CD14-positive monocyte (primary cell): ENCODE measurements at regions not wholly inside any gene's neighbourhood (a gene's known extent, or its start where the extent isn't known, plus 50 kb on each side); places are given as distances from the start of the nearest gene placed in this dataset.

ENCODE experiments used
- DNase-seq, 3 donors: peaks; one replicate each; pipeline ENCODE4 v3.0.0-alpha.2; 2011 to 2022
- H2AFZ ChIP-seq: 2 replicates; pipeline ENCODE4 v1.6.0; 2012; ENCODE audit warnings: mild to moderate bottlenecking, low read depth, low read length, inconsistent platforms; ENCODE audit not compliant: insufficient read depth, poor library complexity, severe bottlenecking
- H3K27ac ChIP-seq, 2 donors: 1 replicate in 1 of 2; 2 replicates in 1 of 2; pipeline ENCODE4 v1.5.1; 2012 to 2013; ENCODE audit warnings: low read length in 2 of 2, control low read depth in 1 of 2, inconsistent platforms in 1 of 2, low read depth in 1 of 2, mild to moderate bottlenecking in 1 of 2
- H3K27me3 ChIP-seq, 2 donors: one replicate each; pipeline versions ENCODE4 v1.6.0 to v1.6.1; 2011 to 2013; ENCODE audit warnings: low read length in 2 of 2; ENCODE audit not compliant: control insufficient read depth in 2 of 2, insufficient read depth in 2 of 2
- H3K36me3 ChIP-seq, 2 donors: replicated peaks in 1 of 2; 1 replicate in 1 of 2; 2 replicates in 1 of 2; pipeline versions ENCODE4 v1.5.1 to v1.6.1; 2012 to 2013; ENCODE audit warnings: low read length in 2 of 2, control low read depth in 1 of 2, inconsistent platforms in 1 of 2, mild to moderate bottlenecking in 1 of 2; ENCODE audit not compliant: insufficient read depth in 2 of 2, control insufficient read depth in 1 of 2
- H3K4me1 ChIP-seq, 2 donors: 1 replicate in 1 of 2; 2 replicates in 1 of 2; pipeline versions ENCODE4 v1.5.1 to v1.6.1; 2012 to 2013; ENCODE audit warnings: low read length in 2 of 2, control low read depth in 1 of 2, inconsistent platforms in 1 of 2, mild to moderate bottlenecking in 1 of 2, moderate library complexity in 1 of 2; ENCODE audit not compliant: insufficient read depth in 2 of 2, control insufficient read depth in 1 of 2
- H3K4me2 ChIP-seq: replicated peaks from 2 replicates; pipeline ENCODE3; 2012; ENCODE audit warnings: low read length, moderate library complexity, mild to moderate bottlenecking; ENCODE audit not compliant: poor library complexity, severe bottlenecking; ENCODE audit errors: extremely low read depth
- H3K4me3 ChIP-seq, 3 experiments: fragments of 200-600 bp in 1 of 3; sonication (generic) in 1 of 3; replicated peaks in 1 of 3; 1 replicate in 2 of 3; 2 replicates in 1 of 3; pipeline ENCODE4 v1.5.1; 2011 to 2013; ENCODE audit warnings: low read length in 3 of 3, mild to moderate bottlenecking in 3 of 3, control low read depth in 2 of 3, low read depth in 2 of 3, inconsistent platforms in 1 of 3, moderate library complexity in 1 of 3
- H3K79me2 ChIP-seq: 2 replicates; pipeline ENCODE4 v1.6.0; 2012; ENCODE audit warnings: mild to moderate bottlenecking, control low read depth, inconsistent platforms, low read length, moderate library complexity; ENCODE audit not compliant: insufficient read depth
- H3K9ac ChIP-seq: 2 replicates; pipeline ENCODE4 v1.6.0; 2017; ENCODE audit warnings: low read length, mild to moderate bottlenecking; ENCODE audit not compliant: insufficient read depth, poor library complexity, severe bottlenecking
- H3K9me3 ChIP-seq, 2 donors: replicated peaks in 1 of 2; 1 replicate in 1 of 2; 2 replicates in 1 of 2; pipeline versions ENCODE4 v1.5.1 to v1.6.1; 2012 to 2013; ENCODE audit warnings: low read length in 2 of 2, control low read depth in 1 of 2; ENCODE audit not compliant: control insufficient read depth in 1 of 2, insufficient read depth in 1 of 2
- H4K20me1 ChIP-seq: 2 replicates; pipeline ENCODE4 v1.6.0; 2012; ENCODE audit warnings: mild to moderate bottlenecking, low read length, control low read depth, moderate library complexity; ENCODE audit not compliant: insufficient read depth
- H3K27ac Mint-ChIP-seq, 7 donors: one replicate each; pipeline ENCODE4 v1.8.0; 2020; ENCODE audit warnings: mild to moderate bottlenecking in 7 of 7, mixed read lengths in 7 of 7, moderate library complexity in 6 of 7, inconsistent platforms in 2 of 7
- H3K27me3 Mint-ChIP-seq, 3 donors: one replicate each; pipeline ENCODE4 v1.8.0; 2021 to 2022; ENCODE audit warnings: low read depth in 3 of 3, mild to moderate bottlenecking in 3 of 3, mixed read lengths in 3 of 3, moderate library complexity in 3 of 3, inconsistent platforms in 1 of 3
- H3K36me3 Mint-ChIP-seq, 2 donors: one replicate each; pipeline ENCODE4 v1.8.0; 2020; ENCODE audit warnings: mixed read lengths in 2 of 2, inconsistent platforms in 1 of 2, mild to moderate bottlenecking in 1 of 2
- H3K4me1 Mint-ChIP-seq: one replicate; pipeline ENCODE4 v1.8.0; 2020; ENCODE audit warnings: mild to moderate bottlenecking, mixed read lengths
- H3K4me3 Mint-ChIP-seq, 2 donors: one replicate each; pipeline ENCODE4 v1.8.0; 2020; ENCODE audit warnings: mild to moderate bottlenecking in 2 of 2, mixed read lengths in 2 of 2, moderate library complexity in 1 of 2
- H3K9me3 Mint-ChIP-seq, 7 donors: one replicate each; pipeline ENCODE4 v1.8.0; 2020 to 2022; ENCODE audit warnings: mixed read lengths in 7 of 7, mild to moderate bottlenecking in 6 of 7, moderate library complexity in 6 of 7, inconsistent platforms in 2 of 7
- CTCF ChIP-seq: fragments of 200-600 bp; IDR thresholded peaks from one replicate; pipeline ENCODE4 v1.8.0; 2022; ENCODE audit warnings: antibody characterized with exemption, mild to moderate bottlenecking
- WGBS: methylation state at CpG from one replicate; pipeline ENCODE4 v1.1.5; 2013; ENCODE audit warnings: missing lambda C conversion rate; ENCODE audit not compliant: insufficient coverage; 5-methylcytosine and 5-hydroxymethylcytosine counted together
- intact Hi-C, 2 donors: fragments of 100-400 bp; cut with micrococcal nuclease; formaldehyde crosslinking; loops; one replicate each; pipeline versions ENCODE4 v1.15.0 to v1.15.1; 2023

- Mint-ChIP-seq H3K27ac (no peak overlapping the region), H3K4me3 (no peak overlapping the region), H3K27me3 (no peaks in the 10 kb centered on the region), H3K4me1 (no peaks in the 10 kb centered on the region), H3K36me3 (no peaks in the 10 kb centered on the region), H3K9me3 (peaks cover 0 to 1% (median 0%) of the 10 kb centered on the region in 7 donors)
- no peak for TF ChIP-seq CTCF
- no peak for DNase-seq
- H3K79me2 ChIP-seq: no peaks in the 10 kb centered on the region
- no peaks in the 10 kb centered on the region for H3K4me1 ChIP-seq
- no peak overlapping the region for H3K27ac ChIP-seq
- H3K27me3 ChIP-seq: no peaks in the 10 kb centered on the region
- H3K9ac ChIP-seq: no peak overlapping the region
- no peaks in the 10 kb centered on the region for H3K9me3 ChIP-seq
- H3K4me3 ChIP-seq: no peak overlapping the region
- no peaks in the 10 kb centered on the region for H4K20me1 ChIP-seq
- H3K4me2 ChIP-seq: no peak overlapping the region
- no peak overlapping the region for H2AFZ ChIP-seq
- intact Hi-C loops: no loop called here
- H3K36me3 ChIP-seq: no peaks in the 10 kb centered on the region
These were observed 280.5 kb downstream of the TLL1 start for GRCh38 chr4:166153548-166153947.

GRCh38 chr4:166162327-166162726 lies 289.3 kb downstream of the TLL1 start:
- H4K20me1 ChIP-seq: no peaks in the 10 kb centered on the region
- Mint-ChIP-seq H3K36me3 (no peaks in the 10 kb centered on the region), H3K4me3 (no peak overlapping the region), H3K4me1 (no peaks in the 10 kb centered on the region), H3K9me3 (no peaks in the 10 kb centered on the region), H3K27ac (no peak overlapping the region), H3K27me3 (no peaks in the 10 kb centered on the region)
- TF ChIP-seq CTCF: no peak
- no peaks in the 10 kb centered on the region for H3K79me2 ChIP-seq
- intact Hi-C loops: no loop called here
- H3K4me2 ChIP-seq: no peak overlapping the region
- no peak overlapping the region for H2AFZ ChIP-seq
- no peak overlapping the region for H3K27ac ChIP-seq
- H3K36me3 ChIP-seq: no peaks in the 10 kb centered on the region
- H3K27me3 ChIP-seq: no peaks in the 10 kb centered on the region
- 100% methylated on average over 2 of the region's 4 CpGs for WGBS
- no peaks in the 10 kb centered on the region for H3K9me3 ChIP-seq
- no peaks in the 10 kb centered on the region for H3K4me1 ChIP-seq
- no peak for DNase-seq
- H3K4me3 ChIP-seq: no peak overlapping the region
- H3K9ac ChIP-seq: no peak overlapping the region
